GM18519 (cell line): ENCODE measurements at regions not wholly inside any gene's neighbourhood (a gene's known extent, or its start where the extent isn't known, plus 50 kb on each side); places are given as distances from the start of the nearest gene placed in this dataset.

Experiments
- ATAC-seq: cut with Tn5 transposase; IDR thresholded peaks from one replicate; pipeline ENCODE4 v1.9.1; 2021; ENCODE audit warnings: mild to moderate bottlenecking, moderate library complexity; ENCODE audit not compliant: unreplicated experiment, low FRiP score

GRCh38 chr18:59760619-59761600, 63.7 kb upstream of the CCBE1 start:
- ATAC-seq: no peak

GRCh38 chr18:59760212-59760611, 63.0 kb upstream of the CCBE1 start:
- no peak for ATAC-seq

GRCh38 chr18:59758837-59759236, 61.6 kb upstream of the CCBE1 start:
- ATAC-seq: no peak

GRCh38 chr18:59758106-59758505, 60.9 kb upstream of the CCBE1 start:
- ATAC-seq: no peak

- no peak for ATAC-seq
These were observed 55.4 kb upstream of the CCBE1 start for GRCh38 chr18:59752666-59753065.

- ATAC-seq: no peak
These were observed 54.0 kb upstream of the CCBE1 start for GRCh38 chr18:59751186-59751585.

GRCh38 chr18:59748628-59749360, 51.6 kb upstream of the CCBE1 start:
- ATAC-seq: no peak
